ENCODE measurements at regions not wholly inside any gene's neighbourhood (a gene's known extent, or its start where the extent isn't known, plus 50 kb on each side); places are given as distances from the start of the nearest gene placed in this dataset.

GRCh38 chr1:81477710-81478109 is 323.0 kb upstream of the ADGRL2 start:
- Histone ChIP-seq H3K4me1 (no peaks in the 10 kb centered on the region), H3K4me3 (no peak overlapping the region), H3K36me3 (no peaks in the 10 kb centered on the region), H3K27me3 (no peaks in the 10 kb centered on the region), H3K27ac (peak overlapping the region in 1 of 4 donors; percentile 50), H3K9me3 (no peaks in the 10 kb centered on the region)
- intact Hi-C loops (cut with DNase I) = no loop called here
- TF ChIP-seq CTCF (IDR thresholded peaks at IDR 0.05) = no peak
- no peak for DNase-seq
- WGBS, 2 donors = 36 to 50% methylated on average over 5 of the region's 5 CpGs

- intact Hi-C loops (cut with DNase I) = no loop called here
These were observed 328.3 kb upstream of the ADGRL2 start for GRCh38 chr1:81472387-81472786.

GRCh38 chr1:81471255-81471654 is 329.5 kb upstream of the ADGRL2 start:
- WGBS, 2 donors = 83 to 89% methylated on average over 2 of the region's 2 CpGs
- H3K4me1 ChIP-seq = no peaks in the 10 kb centered on the region
- H3K9me3 ChIP-seq = no peaks in the 10 kb centered on the region
- intact Hi-C loops (cut with DNase I) = no loop called here
- no peaks in the 10 kb centered on the region for H3K27me3 ChIP-seq
- no peak overlapping the region for H3K4me3 ChIP-seq
- DNase-seq = no peak
- no peak overlapping the region for H3K27ac ChIP-seq
- H3K36me3 ChIP-seq = no peaks in the 10 kb centered on the region
- no peak for TF ChIP-seq EP300 (IDR thresholded peaks at IDR 0.05)

More at GRCh38 chr1:81472387-81472786, 328.3 kb upstream of the ADGRL2 start:
- Histone ChIP-seq H3K27me3 (no peaks in the 10 kb centered on the region), H3K9me3 (no peaks in the 10 kb centered on the region), H3K4me1 (no peaks in the 10 kb centered on the region), H3K27ac (no peak overlapping the region), H3K4me3 (no peak overlapping the region), H3K36me3 (no peaks in the 10 kb centered on the region)
- WGBS, 2 donors = 93 to 95% methylated on average over 6 of the region's 6 CpGs
- no peak for TF ChIP-seq POLR2A (IDR thresholded peaks at IDR 0.05)
- DNase-seq = no peak

GRCh38 chr1:81470275-81470674 is 330.5 kb upstream of the ADGRL2 start:
- intact Hi-C loops (cut with DNase I) = no loop called here
- 50 to 76% methylated on average over 3 of the region's 3 CpGs for WGBS, 2 donors
- H3K4me1 ChIP-seq = no peaks in the 10 kb centered on the region
- H3K27ac ChIP-seq = no peak overlapping the region
- H3K36me3 ChIP-seq = no peaks in the 10 kb centered on the region
- H3K4me3 ChIP-seq = no peak overlapping the region
- DNase-seq = no peak
- H3K9me3 ChIP-seq = no peaks in the 10 kb centered on the region
- TF ChIP-seq CTCF (IDR thresholded peaks at IDR 0.05) (no peak), POLR2AphosphoS5 (IDR thresholded peaks at IDR 0.05) (no peak), POLR2A (IDR thresholded peaks at IDR 0.05) (no peak), EP300 (IDR thresholded peaks at IDR 0.05) (no peak)
- H3K27me3 ChIP-seq = no peaks in the 10 kb centered on the region

- Histone ChIP-seq H3K9me3 (no peaks in the 10 kb centered on the region), H3K4me3 (no peak overlapping the region), H3K27me3 (no peaks in the 10 kb centered on the region), H3K4me1 (no peaks in the 10 kb centered on the region), H3K27ac (no peak overlapping the region), H3K36me3 (no peaks in the 10 kb centered on the region)
- TF ChIP-seq POLR2AphosphoS5 (IDR thresholded peaks at IDR 0.05) (no peak), EP300 (IDR thresholded peaks at IDR 0.05) (no peak), POLR2A (IDR thresholded peaks at IDR 0.05) (no peak), CTCF (IDR thresholded peaks at IDR 0.05) (no peak)
- 53 to 82% methylated on average over 4 of the region's 4 CpGs for WGBS, 2 donors
- intact Hi-C loops (cut with DNase I) = no loop called here
- DNase-seq = no peak
These were observed 333.4 kb upstream of the ADGRL2 start for GRCh38 chr1:81467383-81467782.

- Histone ChIP-seq H3K36me3 (no peaks in the 10 kb centered on the region), H3K4me3 (no peak overlapping the region), H3K9me3 (no peaks in the 10 kb centered on the region), H3K27me3 (no peaks in the 10 kb centered on the region), H3K4me1 (no peaks in the 10 kb centered on the region), H3K27ac (no peak overlapping the region)
- DNase-seq = no peak
- 17 to 63% methylated on average over 4 of the region's 4 CpGs for WGBS, 2 donors
- TF ChIP-seq POLR2A (IDR thresholded peaks at IDR 0.05) = no peak
- no peak for TF ChIP-seq EP300 (IDR thresholded peaks at IDR 0.05)
- intact Hi-C loops (cut with DNase I) = no loop called here
These were observed 333.8 kb upstream of the ADGRL2 start for GRCh38 chr1:81466961-81467360.

Data from sigmoid colon (tissue), 6 donors.